Left ventricle myocardium inferior (tissue), 1 donor: ENCODE measurements at regions not wholly inside any gene's neighbourhood (a gene's known extent, or its start where the extent isn't known, plus 50 kb on each side); places are given as distances from the start of the nearest gene placed in this dataset.
A peak's percentile ranks its signal among the peaks of the same experiment; 100 is the strongest.

Experiments used
- DNase-seq: peaks from one replicate; pipeline ENCODE4 v3.0.0-alpha.2; 2020
- H3K27ac ChIP-seq: fragments of 200-600 bp; replicated peaks from 2 replicates; pipeline ENCODE4 v1.8.0; 2021
- H3K27me3 ChIP-seq: fragments of 200-600 bp; 2 replicates; pipeline ENCODE4 v1.8.0; 2021; ENCODE audit warnings: low read depth
- H3K36me3 ChIP-seq: fragments of 200-600 bp; 2 replicates; pipeline ENCODE4 v1.8.0; 2021
- H3K4me1 ChIP-seq: fragments of 200-600 bp; 2 replicates; pipeline ENCODE4 v1.8.0; 2021
- H3K4me3 ChIP-seq: fragments of 200-600 bp; 2 replicates; pipeline ENCODE4 v1.8.0; 2021; ENCODE audit warnings: mild to moderate bottlenecking, moderate library complexity
- H3K9me3 ChIP-seq: fragments of 200-600 bp; replicated peaks from 2 replicates; pipeline ENCODE4 v1.8.0; 2021
- intact Hi-C: fragments of 100-400 bp; cut with micrococcal nuclease; formaldehyde crosslinking; loops from one replicate; pipeline ENCODE4 v1.11.0; 2022
- TF ChIP-seq, protein P1 (sequence below): fragments of 200-600 bp; IDR thresholded peaks from 2 replicates; pipeline ENCODE4 v1.8.0; 2021; ENCODE audit warnings: antibody characterized with exemption, mild to moderate bottlenecking, borderline replicate concordance
- donor health status: DM: no; HTN: yes; CAD: no; lungs with severe emphysema.

DNA sequence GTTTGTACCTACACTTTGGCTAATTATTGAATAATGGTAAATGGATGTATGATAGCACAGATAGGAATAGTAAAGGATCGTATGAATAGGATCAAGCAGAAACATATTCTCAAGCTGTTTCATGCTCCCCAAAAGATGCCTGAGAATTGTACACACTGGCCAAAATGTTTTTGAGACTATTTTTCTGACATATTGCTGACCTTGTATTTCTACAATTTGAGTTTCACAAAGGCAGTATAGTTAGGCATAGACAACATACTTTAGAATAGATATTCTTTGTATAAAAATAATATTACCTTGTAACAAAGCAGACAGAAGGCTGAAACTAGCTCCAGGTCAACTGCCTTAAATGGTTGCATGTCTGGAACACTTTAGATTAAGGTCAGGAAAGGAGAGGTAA is 598.4 kb downstream of the COL12A1 start:
- no peaks in the 10 kb centered on the region for H3K9me3 ChIP-seq
- DNase-seq = no peak
- H3K36me3 ChIP-seq = no peaks in the 10 kb centered on the region
- H3K4me1 ChIP-seq = no peaks in the 10 kb centered on the region
- intact Hi-C loops = no loop called here
- no peak overlapping the region for H3K4me3 ChIP-seq
- peak overlapping the region; percentile 48 for H3K27ac ChIP-seq
- TF ChIP-seq, protein P1, sequence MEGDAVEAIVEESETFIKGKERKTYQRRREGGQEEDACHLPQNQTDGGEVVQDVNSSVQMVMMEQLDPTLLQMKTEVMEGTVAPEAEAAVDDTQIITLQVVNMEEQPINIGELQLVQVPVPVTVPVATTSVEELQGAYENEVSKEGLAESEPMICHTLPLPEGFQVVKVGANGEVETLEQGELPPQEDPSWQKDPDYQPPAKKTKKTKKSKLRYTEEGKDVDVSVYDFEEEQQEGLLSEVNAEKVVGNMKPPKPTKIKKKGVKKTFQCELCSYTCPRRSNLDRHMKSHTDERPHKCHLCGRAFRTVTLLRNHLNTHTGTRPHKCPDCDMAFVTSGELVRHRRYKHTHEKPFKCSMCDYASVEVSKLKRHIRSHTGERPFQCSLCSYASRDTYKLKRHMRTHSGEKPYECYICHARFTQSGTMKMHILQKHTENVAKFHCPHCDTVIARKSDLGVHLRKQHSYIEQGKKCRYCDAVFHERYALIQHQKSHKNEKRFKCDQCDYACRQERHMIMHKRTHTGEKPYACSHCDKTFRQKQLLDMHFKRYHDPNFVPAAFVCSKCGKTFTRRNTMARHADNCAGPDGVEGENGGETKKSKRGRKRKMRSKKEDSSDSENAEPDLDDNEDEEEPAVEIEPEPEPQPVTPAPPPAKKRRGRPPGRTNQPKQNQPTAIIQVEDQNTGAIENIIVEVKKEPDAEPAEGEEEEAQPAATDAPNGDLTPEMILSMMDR = no peak
- H3K27me3 ChIP-seq = no peaks in the 10 kb centered on the region

DNA sequence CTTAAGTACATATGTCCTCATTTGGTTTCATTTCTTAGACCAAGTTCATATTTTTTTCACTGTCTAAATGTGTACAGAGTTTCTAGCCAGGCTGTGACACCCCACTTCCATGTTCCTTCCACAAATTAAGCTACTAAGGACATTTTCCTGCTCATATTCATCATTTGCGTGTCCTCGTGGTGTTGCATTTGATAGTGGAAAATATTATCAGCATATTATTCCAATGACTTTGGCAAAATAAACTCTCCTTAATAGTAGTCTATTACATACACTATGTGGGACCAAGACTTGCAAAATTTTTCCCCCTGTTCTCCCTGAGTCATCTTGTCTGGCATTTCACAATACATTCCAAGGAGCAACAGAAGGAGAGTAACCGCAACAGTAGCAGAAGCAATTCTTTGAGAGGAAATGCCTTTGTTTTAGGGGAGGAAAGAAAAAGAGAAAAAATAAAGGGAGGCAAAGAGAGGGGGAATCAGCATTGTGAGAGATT is 599.2 kb downstream of the COL12A1 start:
- H3K9me3 ChIP-seq = no peaks in the 10 kb centered on the region
- H3K4me1 ChIP-seq = no peaks in the 10 kb centered on the region
- TF ChIP-seq, protein P1 = no peak
- H3K27ac ChIP-seq = peak overlapping the region; percentile 66
- H3K4me3 ChIP-seq = no peak overlapping the region
- intact Hi-C loops = no loop called here
- no peaks in the 10 kb centered on the region for H3K27me3 ChIP-seq
- DNase-seq = no peak
- no peaks in the 10 kb centered on the region for H3K36me3 ChIP-seq

DNA sequence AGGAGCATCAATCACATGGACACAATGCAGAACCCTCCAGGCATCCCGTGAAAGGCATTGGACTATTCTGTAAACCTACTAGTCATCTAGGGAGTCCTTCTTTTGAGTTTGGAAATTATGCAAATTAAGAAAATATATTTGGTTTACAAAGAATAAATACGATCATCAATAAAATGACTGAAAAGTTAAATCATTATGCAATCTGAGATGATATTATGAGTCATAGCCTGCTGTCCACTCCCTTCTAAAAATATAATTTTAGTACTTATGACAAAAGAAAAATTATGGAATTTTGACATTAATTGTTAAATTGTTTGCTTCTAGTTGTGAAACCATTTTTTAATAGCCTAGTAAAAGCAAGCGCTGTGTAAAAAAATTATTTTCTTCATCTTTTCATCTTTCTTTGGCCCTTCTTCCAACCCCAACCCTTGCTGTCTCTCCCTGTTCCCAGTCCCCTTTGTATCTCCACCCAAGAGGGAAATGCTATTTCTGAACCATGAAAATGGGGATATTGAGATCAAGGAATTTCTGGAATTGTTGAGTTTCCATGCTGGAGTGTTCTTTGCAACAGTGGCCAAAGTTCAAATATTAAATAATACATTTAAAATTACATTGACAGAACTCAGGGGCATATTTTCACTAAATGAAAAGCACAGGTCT is 599.8 kb downstream of the COL12A1 start:
- Histone ChIP-seq H3K4me1 (no peaks in the 10 kb centered on the region), H3K36me3 (no peaks in the 10 kb centered on the region), H3K9me3 (no peaks in the 10 kb centered on the region), H3K4me3 (no peak overlapping the region), H3K27me3 (no peaks in the 10 kb centered on the region), H3K27ac (peak overlapping the region; percentile 66)
- intact Hi-C loops = no loop called here
- DNase-seq = no peak
- TF ChIP-seq, protein P1 = no peak

DNA sequence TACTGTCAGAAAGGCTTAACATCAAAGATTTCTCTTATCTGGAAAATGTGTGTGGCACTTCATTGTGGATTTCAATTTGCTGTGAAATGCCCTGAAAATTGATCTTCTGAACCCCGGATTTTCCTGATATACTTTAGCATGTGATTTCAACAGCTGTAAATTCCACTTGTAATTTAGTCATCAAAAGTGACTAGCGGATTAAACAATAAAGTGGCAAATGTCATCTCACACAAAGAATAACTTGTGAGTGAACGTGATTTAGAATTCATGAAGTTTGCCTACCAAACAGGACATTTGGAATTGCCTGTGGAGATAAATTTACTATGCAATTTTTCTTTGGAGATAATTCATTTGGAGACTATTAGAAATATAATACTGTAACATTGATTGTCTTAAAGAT is 601.6 kb downstream of the COL12A1 start:
- H3K4me3 ChIP-seq = no peak overlapping the region

DNA sequence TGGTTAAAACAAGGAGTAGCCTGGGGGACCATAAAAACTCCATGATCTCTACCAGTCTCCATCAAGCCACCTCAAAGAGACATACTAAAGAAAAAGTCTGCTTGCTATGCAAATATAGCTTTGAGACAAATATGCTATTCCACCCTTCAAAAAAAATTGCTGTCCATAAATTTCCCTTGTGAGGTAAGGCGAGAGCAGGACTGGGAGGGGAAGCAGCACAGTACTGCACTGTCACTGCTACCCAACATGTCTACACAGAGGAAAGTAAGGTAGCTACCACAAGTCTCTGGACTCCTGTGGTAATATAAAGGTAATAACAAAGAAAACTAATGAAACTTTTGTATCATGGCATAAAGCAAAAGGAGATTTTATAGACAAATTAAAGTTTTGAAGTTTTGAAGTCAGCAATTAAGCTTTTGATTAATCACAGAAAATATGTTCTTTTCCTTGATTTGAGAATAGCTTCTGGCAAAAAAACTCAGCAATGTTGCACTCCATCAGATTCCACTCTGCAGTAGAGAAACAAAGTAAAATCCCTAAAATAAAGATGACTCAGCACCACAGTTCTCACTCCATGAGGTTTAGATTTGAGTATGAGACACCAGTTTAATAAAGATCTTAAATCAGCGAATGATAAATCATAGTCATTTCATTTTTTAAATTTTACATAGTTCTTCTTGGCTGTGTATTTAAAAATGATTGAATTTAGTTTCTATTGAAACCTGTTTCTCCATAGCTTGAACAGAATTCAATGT is 602.4 kb downstream of the COL12A1 start:
- intact Hi-C loops = no loop called here
- Histone ChIP-seq H3K36me3 (no peaks in the 10 kb centered on the region), H3K4me3 (no peak overlapping the region), H3K9me3 (peaks cover 6% of the 10 kb centered on the region), H3K4me1 (no peaks in the 10 kb centered on the region), H3K27ac (no peak overlapping the region), H3K27me3 (no peaks in the 10 kb centered on the region)
- no peak for DNase-seq
- TF ChIP-seq, protein P1 = no peak

More for the DNA sequence above, 601.6 kb downstream of the COL12A1 start:
- Histone ChIP-seq H3K9me3 (no peaks in the 10 kb centered on the region), H3K36me3 (no peaks in the 10 kb centered on the region), H3K27ac (no peak overlapping the region), H3K4me1 (no peaks in the 10 kb centered on the region), H3K27me3 (no peaks in the 10 kb centered on the region)
- TF ChIP-seq, protein P1 = no peak
- DNase-seq = no peak
- intact Hi-C loops = no loop called here
